ENCODE measurements at regions not wholly inside any gene's neighbourhood (a gene's known extent, or its start where the extent isn't known, plus 50 kb on each side); places are given as distances from the start of the nearest gene placed in this dataset.

GRCh38 chr4:20565075-20565721, 135.1 kb upstream of the PACRGL start:
- Histone ChIP-seq H2AK5ac (ENCODE audit: insufficient read length, low read length) (no peak overlapping the region), H3K9me3 (ENCODE audit: control insufficient read depth, low read depth, low read length) (no peaks in the 10 kb centered on the region), H3K4ac (ENCODE audit: low read depth, low read length) (no peak overlapping the region), H2BK120ac (ENCODE audit: low read depth, low read length, poor library complexity, severe bottlenecking) (no peak overlapping the region), H3K56ac (ENCODE audit: insufficient read length, low read depth, low read length) (no peak overlapping the region), H3K23me2 (ENCODE audit: insufficient read length, low read depth, low read length, poor library complexity, severe bottlenecking) (no peaks in the 10 kb centered on the region), H3K14ac (ENCODE audit: insufficient read depth, low read length) (no peak overlapping the region), H2AFZ (ENCODE audit: low read length) (no peak overlapping the region), H4K91ac (ENCODE audit: insufficient read length, low read depth, low read length) (no peak overlapping the region), H3K79me1 (ENCODE audit: insufficient read depth, low read depth, low read length, poor library complexity, severe bottlenecking) (no peaks in the 10 kb centered on the region), H4K5ac (ENCODE audit: insufficient read length, low read depth, low read length) (no peak overlapping the region), H4K8ac (replicated peaks; ENCODE audit: insufficient read length, low read depth, low read length) (no peak overlapping the region), H3K18ac (ENCODE audit: insufficient read length, low read depth, low read length) (no peak overlapping the region), H3K4me2 (ENCODE audit: insufficient read depth, insufficient read length, low read length) (no peak overlapping the region), H4K20me1 (ENCODE audit: control insufficient read depth, insufficient read depth, insufficient read length) (no peaks in the 10 kb centered on the region), H3K27ac (ENCODE audit: insufficient read length, low read depth, low read length) (no peak overlapping the region), H2BK20ac (ENCODE audit: low read depth, low read length, poor library complexity, severe bottlenecking) (no peak overlapping the region), H2BK5ac (ENCODE audit: insufficient read length, low read length) (no peak overlapping the region), H3K79me2 (ENCODE audit: insufficient read depth, low read length) (no peaks in the 10 kb centered on the region), H2BK12ac (ENCODE audit: insufficient read length, low read depth, low read length) (no peak overlapping the region), H3K9ac (ENCODE audit: extremely low read depth, insufficient read length, low read length) (no peak overlapping the region), H3T11ph (ENCODE audit: low read length) (no peak overlapping the region), H2BK15ac (ENCODE audit: low read depth, low read length) (no peak overlapping the region), H3K23ac (ENCODE audit: insufficient read length, low read depth, low read length) (no peak overlapping the region), H3K27me3 (ENCODE audit: insufficient read depth, low read length) (no peaks in the 10 kb centered on the region), H3K4me1 (ENCODE audit: insufficient read depth, low read length) (no peaks in the 10 kb centered on the region; the same call in 1 of the 2 replicates)
- H3K9me3 Mint-ChIP-seq, result no peaks in the 10 kb centered on the region
- H3K4me1 Mint-ChIP-seq, result peaks cover 7 to 13% of the 10 kb centered on the region in 2 experiments
- no CpG with 5 or more reads among the region's 7 CpGs for WGBS (ENCODE audit: extremely low coverage, insufficient read length, low lambda C conversion rate)
- H3K4me3 Mint-ChIP-seq, result no peak overlapping the region
- no peaks in the 10 kb centered on the region for H3K27me3 Mint-ChIP-seq (ENCODE audit: low read depth)
- TF ChIP-seq, protein P1, sequence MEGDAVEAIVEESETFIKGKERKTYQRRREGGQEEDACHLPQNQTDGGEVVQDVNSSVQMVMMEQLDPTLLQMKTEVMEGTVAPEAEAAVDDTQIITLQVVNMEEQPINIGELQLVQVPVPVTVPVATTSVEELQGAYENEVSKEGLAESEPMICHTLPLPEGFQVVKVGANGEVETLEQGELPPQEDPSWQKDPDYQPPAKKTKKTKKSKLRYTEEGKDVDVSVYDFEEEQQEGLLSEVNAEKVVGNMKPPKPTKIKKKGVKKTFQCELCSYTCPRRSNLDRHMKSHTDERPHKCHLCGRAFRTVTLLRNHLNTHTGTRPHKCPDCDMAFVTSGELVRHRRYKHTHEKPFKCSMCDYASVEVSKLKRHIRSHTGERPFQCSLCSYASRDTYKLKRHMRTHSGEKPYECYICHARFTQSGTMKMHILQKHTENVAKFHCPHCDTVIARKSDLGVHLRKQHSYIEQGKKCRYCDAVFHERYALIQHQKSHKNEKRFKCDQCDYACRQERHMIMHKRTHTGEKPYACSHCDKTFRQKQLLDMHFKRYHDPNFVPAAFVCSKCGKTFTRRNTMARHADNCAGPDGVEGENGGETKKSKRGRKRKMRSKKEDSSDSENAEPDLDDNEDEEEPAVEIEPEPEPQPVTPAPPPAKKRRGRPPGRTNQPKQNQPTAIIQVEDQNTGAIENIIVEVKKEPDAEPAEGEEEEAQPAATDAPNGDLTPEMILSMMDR (conservative IDR thresholded peaks at IDR 0.05), result no peak
- no peak overlapping the region for H3K27ac Mint-ChIP-seq
- DNase-seq, result no peak
- H3K36me3 Mint-ChIP-seq (ENCODE audit: insufficient read depth in 1 of 3, low read depth in 3 of 3), result no peaks in the 10 kb centered on the region
